Progenitor cell of endocrine pancreas (in vitro differentiated cells): ENCODE measurements at regions not wholly inside any gene's neighbourhood (a gene's known extent, or its start where the extent isn't known, plus 50 kb on each side); places are given as distances from the start of the nearest gene placed in this dataset.

ENCODE experiments used
- DNase-seq: peaks from one replicate; pipeline ENCODE4 v3.0.0; 2021; ENCODE audit warnings: low spot score; ENCODE audit not compliant: unreplicated experiment
- H3K27ac Mint-ChIP-seq: 2 replicates; pipeline ENCODE4 v1.8.0; 2021; ENCODE audit warnings: mild to moderate bottlenecking, moderate library complexity, mixed read lengths
- H3K27me3 Mint-ChIP-seq: 2 replicates; pipeline ENCODE4 v1.8.0; 2021; ENCODE audit warnings: mixed read lengths
- H3K36me3 Mint-ChIP-seq: 2 replicates; pipeline ENCODE4 v1.8.0; 2022; ENCODE audit warnings: mixed read lengths; ENCODE audit not compliant: insufficient read depth
- H3K4me1 Mint-ChIP-seq: 2 replicates; pipeline ENCODE4 v1.8.0; 2021; ENCODE audit warnings: low read depth, mixed read lengths
- H3K4me3 Mint-ChIP-seq: 2 replicates; pipeline ENCODE4 v1.8.0; 2021; ENCODE audit warnings: low read depth, mild to moderate bottlenecking, moderate library complexity, mixed read lengths
- H3K9me3 Mint-ChIP-seq: 2 replicates; pipeline ENCODE4 v1.8.0; 2021; ENCODE audit warnings: low read depth, mixed read lengths
- CTCF ChIP-seq: fragments of 200-600 bp; sonication (generic); IDR thresholded peaks from one replicate; pipeline ENCODE4 v1.5.0; 2021; ENCODE audit warnings: antibody characterized with exemption, mild to moderate bottlenecking; ENCODE audit not compliant: unreplicated experiment

DNA sequence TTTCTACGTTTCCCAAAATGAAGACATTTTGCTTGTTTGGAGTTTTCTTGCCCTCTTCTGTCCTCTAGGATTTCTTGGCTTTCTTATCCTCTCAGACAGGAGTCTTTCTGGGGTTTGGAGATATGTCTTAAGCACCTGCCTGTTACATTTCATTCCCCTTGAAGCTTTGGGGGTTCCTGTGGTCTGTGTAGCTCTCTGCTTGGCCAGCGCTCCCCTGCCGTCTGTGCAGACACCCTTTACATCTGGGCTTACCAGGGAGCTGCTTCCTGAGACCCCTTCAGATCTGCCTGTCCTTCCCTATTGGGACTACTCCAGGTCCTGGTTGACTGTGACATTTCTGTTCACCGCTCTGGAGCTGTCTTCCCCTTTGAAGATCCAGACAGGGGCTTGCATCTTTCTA, 171.9 kb upstream of the CSF3R start:
- no peak overlapping the region for H3K27ac Mint-ChIP-seq
- H3K4me1 Mint-ChIP-seq = peaks cover 2% of the 10 kb centered on the region
- no peak for TF ChIP-seq CTCF
- peaks cover 41% of the 10 kb centered on the region for H3K27me3 Mint-ChIP-seq
- no peak overlapping the region for H3K4me3 Mint-ChIP-seq
- no peaks in the 10 kb centered on the region for H3K9me3 Mint-ChIP-seq
- H3K36me3 Mint-ChIP-seq = no peaks in the 10 kb centered on the region
- no peak for DNase-seq

GRCh38 chr1:36653850-36654249, 171.1 kb upstream of the CSF3R start:
- H3K4me1 Mint-ChIP-seq = peaks cover 2% of the 10 kb centered on the region
- peaks cover 35% of the 10 kb centered on the region for H3K27me3 Mint-ChIP-seq
- no peak for TF ChIP-seq CTCF
- DNase-seq = no peak
- H3K27ac Mint-ChIP-seq = no peak overlapping the region
- H3K4me3 Mint-ChIP-seq = no peak overlapping the region
- H3K9me3 Mint-ChIP-seq = no peaks in the 10 kb centered on the region
- no peaks in the 10 kb centered on the region for H3K36me3 Mint-ChIP-seq

GRCh38 chr1:36652586-36652985, 169.9 kb upstream of the CSF3R start:
- no peaks in the 10 kb centered on the region for H3K36me3 Mint-ChIP-seq
- H3K27ac Mint-ChIP-seq = no peak overlapping the region
- no peak overlapping the region for H3K4me3 Mint-ChIP-seq
- H3K27me3 Mint-ChIP-seq = peaks cover 38% of the 10 kb centered on the region
- no peak for TF ChIP-seq CTCF
- no peak for DNase-seq
- H3K4me1 Mint-ChIP-seq = no peaks in the 10 kb centered on the region
- H3K9me3 Mint-ChIP-seq = no peaks in the 10 kb centered on the region

DNA sequence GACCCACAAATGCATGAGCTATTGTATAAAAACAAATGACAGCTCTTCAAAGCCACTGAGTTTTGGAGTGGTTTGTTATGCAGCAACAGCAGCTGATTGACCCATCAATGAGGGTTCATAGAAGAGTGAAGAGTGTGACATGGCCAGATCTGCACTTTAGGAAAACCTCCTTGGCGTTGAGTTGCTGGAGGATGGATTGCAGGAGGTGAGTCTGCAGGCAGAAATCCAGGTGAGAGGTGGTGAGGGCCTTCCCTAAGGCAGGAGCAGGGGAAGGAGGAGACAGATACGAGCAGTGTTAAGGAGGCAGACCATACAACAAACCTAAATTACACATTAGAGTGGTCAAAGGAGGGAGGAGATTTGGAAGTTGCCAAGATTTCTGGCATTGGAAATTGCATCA, 169.3 kb upstream of the CSF3R start:
- H3K36me3 Mint-ChIP-seq = no peaks in the 10 kb centered on the region
- no peaks in the 10 kb centered on the region for H3K9me3 Mint-ChIP-seq
- peaks cover 38% of the 10 kb centered on the region for H3K27me3 Mint-ChIP-seq
- H3K4me1 Mint-ChIP-seq = no peaks in the 10 kb centered on the region
- no peak overlapping the region for H3K27ac Mint-ChIP-seq
- no peak for TF ChIP-seq CTCF
- no peak overlapping the region for H3K4me3 Mint-ChIP-seq
- DNase-seq = no peak

GRCh38 chr1:36651176-36651910, 168.6 kb upstream of the CSF3R start:
- Mint-ChIP-seq H3K4me3 (no peak overlapping the region), H3K27me3 (peaks cover 42% of the 10 kb centered on the region), H3K4me1 (no peaks in the 10 kb centered on the region), H3K27ac (no peak overlapping the region), H3K36me3 (no peaks in the 10 kb centered on the region), H3K9me3 (no peaks in the 10 kb centered on the region)
- no peak for TF ChIP-seq CTCF
- DNase-seq = no peak
